Neural progenitor cell (in vitro differentiated cells): ENCODE measurements at regions not wholly inside any gene's neighbourhood (a gene's known extent, or its start where the extent isn't known, plus 50 kb on each side); places are given as distances from the start of the nearest gene placed in this dataset.

Source experiments
- DNase-seq: peaks from one replicate; pipeline ENCODE4 v3.0.0-alpha.2; 2016; ENCODE audit warnings: low spot score
- H2AFZ ChIP-seq: fragments of 200-600 bp; sonication (generic); replicated peaks from 2 replicates; pipeline ENCODE4 v1.6.1; 2016; ENCODE audit warnings: antibody characterized with exemption
- H3F3A ChIP-seq: fragments of 200-600 bp; sonication (generic); 2 replicates; pipeline ENCODE4 v1.6.1; 2016; ENCODE audit warnings: antibody characterized with exemption, low read depth
- H3K27ac ChIP-seq: fragments of 200-600 bp; sonication (generic); 2 replicates; pipeline ENCODE4 v1.5.1; 2016; ENCODE audit warnings: mild to moderate bottlenecking
- H3K27me3 ChIP-seq: fragments of 200-600 bp; sonication (generic); 2 replicates; pipeline ENCODE4 v1.6.1; 2016; ENCODE audit warnings: mild to moderate bottlenecking, moderate library complexity
- H3K36me3 ChIP-seq: fragments of 200-600 bp; sonication (generic); 2 replicates; pipeline ENCODE4 v1.5.1; 2016
- H3K4me1 ChIP-seq: fragments of 200-600 bp; sonication (generic); 2 replicates; pipeline ENCODE4 v1.6.1; 2016; ENCODE audit warnings: mixed run types
- H3K4me2 ChIP-seq: fragments of 200-600 bp; sonication (generic); 2 replicates; pipeline ENCODE4 v1.6.1; 2016
- H3K4me3 ChIP-seq: fragments of 200-600 bp; sonication (generic); 2 replicates; pipeline ENCODE4 v1.5.1; 2016
- H3K79me2 ChIP-seq: fragments of 200-600 bp; sonication (generic); 2 replicates; pipeline ENCODE4 v1.6.1; 2016; ENCODE audit warnings: low read depth
- H3K9ac ChIP-seq: fragments of 200-600 bp; sonication (generic); 2 replicates; pipeline ENCODE4 v1.6.1; 2016
- H3K9me3 ChIP-seq: fragments of 200-600 bp; sonication (generic); 2 replicates; pipeline ENCODE4 v1.5.1; 2016; ENCODE audit warnings: low read depth
- H4K20me1 ChIP-seq: fragments of 200-600 bp; sonication (generic); 2 replicates; pipeline ENCODE4 v1.6.1; 2016; ENCODE audit warnings: low read depth
- H3K27ac Mint-ChIP-seq: 3 replicates; pipeline ENCODE4 v1.8.0; 2021; ENCODE audit warnings: mixed read lengths
- H3K27me3 Mint-ChIP-seq: 2 replicates; pipeline ENCODE4 v1.8.0; 2022; ENCODE audit warnings: low read depth, mild to moderate bottlenecking, inconsistent platforms, moderate library complexity, mixed read lengths; ENCODE audit not compliant: insufficient read depth
- H3K36me3 Mint-ChIP-seq: 3 replicates; pipeline ENCODE4 v1.8.0; 2021; ENCODE audit warnings: mixed read lengths
- H3K4me1 Mint-ChIP-seq: 3 replicates; pipeline ENCODE4 v1.8.0; 2021; ENCODE audit warnings: mixed read lengths
- H3K4me3 Mint-ChIP-seq: 3 replicates; pipeline ENCODE4 v1.8.0; 2021; ENCODE audit warnings: mild to moderate bottlenecking, moderate library complexity, mixed read lengths
- H3K9me3 Mint-ChIP-seq: 3 replicates; pipeline ENCODE4 v1.8.0; 2020; ENCODE audit warnings: mixed read lengths
- EZH2 ChIP-seq: fragments of 200-600 bp; sonication (generic); IDR thresholded peaks from 2 replicates; pipeline ENCODE4 v1.6.1; 2017; ENCODE audit warnings: antibody characterized with exemption, mild to moderate bottlenecking, moderate library complexity
- EZH2phosphoT487 ChIP-seq: fragments of 200-600 bp; sonication (generic); IDR thresholded peaks from 2 replicates; pipeline ENCODE4 v1.6.1; 2017; ENCODE audit warnings: antibody characterized with exemption
- TF ChIP-seq, protein P1 (sequence below): fragments of 200-600 bp; sonication (generic); IDR thresholded peaks from 2 replicates; pipeline ENCODE4 v1.5.1; 2017; ENCODE audit warnings: antibody characterized with exemption, mild to moderate bottlenecking

DNA sequence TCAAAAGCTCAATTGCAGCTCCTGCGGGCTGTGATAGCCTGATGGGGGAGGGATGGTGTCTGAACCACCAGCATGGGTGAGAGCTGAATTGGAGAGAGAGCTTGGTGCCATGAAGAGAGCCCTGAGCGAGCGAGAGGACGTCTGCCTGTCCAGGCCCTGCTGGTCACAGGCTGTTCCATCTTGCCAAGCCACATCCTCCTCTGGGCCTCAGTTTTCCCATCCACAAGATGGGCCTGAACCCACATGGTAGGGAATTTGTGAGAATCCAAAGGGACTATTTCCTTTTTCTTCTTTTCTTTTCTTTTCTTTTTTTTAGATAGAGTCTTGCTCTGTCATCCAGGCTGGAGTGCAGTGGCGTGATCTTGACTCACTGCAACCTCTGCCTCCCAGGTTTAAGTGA lies 276.4 kb downstream of the VRK1 start:
- H3K4me2 ChIP-seq = no peak overlapping the region
- H3K27ac ChIP-seq = no peak overlapping the region
- Mint-ChIP-seq H3K36me3 (no peaks in the 10 kb centered on the region), H3K27ac (no peak overlapping the region), H3K27me3 (peaks cover 15% of the 10 kb centered on the region), H3K9me3 (no peaks in the 10 kb centered on the region), H3K4me1 (peaks cover 30% of the 10 kb centered on the region), H3K4me3 (no peak overlapping the region)
- H3K9me3 ChIP-seq = no peaks in the 10 kb centered on the region
- H2AFZ ChIP-seq = no peak overlapping the region
- no peaks in the 10 kb centered on the region for H3K27me3 ChIP-seq
- H4K20me1 ChIP-seq = no peaks in the 10 kb centered on the region
- TF ChIP-seq EZH2 = no peak
- no peak for TF ChIP-seq EZH2phosphoT487
- TF ChIP-seq, protein P1, sequence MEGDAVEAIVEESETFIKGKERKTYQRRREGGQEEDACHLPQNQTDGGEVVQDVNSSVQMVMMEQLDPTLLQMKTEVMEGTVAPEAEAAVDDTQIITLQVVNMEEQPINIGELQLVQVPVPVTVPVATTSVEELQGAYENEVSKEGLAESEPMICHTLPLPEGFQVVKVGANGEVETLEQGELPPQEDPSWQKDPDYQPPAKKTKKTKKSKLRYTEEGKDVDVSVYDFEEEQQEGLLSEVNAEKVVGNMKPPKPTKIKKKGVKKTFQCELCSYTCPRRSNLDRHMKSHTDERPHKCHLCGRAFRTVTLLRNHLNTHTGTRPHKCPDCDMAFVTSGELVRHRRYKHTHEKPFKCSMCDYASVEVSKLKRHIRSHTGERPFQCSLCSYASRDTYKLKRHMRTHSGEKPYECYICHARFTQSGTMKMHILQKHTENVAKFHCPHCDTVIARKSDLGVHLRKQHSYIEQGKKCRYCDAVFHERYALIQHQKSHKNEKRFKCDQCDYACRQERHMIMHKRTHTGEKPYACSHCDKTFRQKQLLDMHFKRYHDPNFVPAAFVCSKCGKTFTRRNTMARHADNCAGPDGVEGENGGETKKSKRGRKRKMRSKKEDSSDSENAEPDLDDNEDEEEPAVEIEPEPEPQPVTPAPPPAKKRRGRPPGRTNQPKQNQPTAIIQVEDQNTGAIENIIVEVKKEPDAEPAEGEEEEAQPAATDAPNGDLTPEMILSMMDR = no peak
- DNase-seq = no peak
- peaks cover 10% of the 10 kb centered on the region for H3F3A ChIP-seq
- no peak overlapping the region for H3K4me3 ChIP-seq
- peaks cover 22% of the 10 kb centered on the region for H3K4me1 ChIP-seq
- no peaks in the 10 kb centered on the region for H3K79me2 ChIP-seq
- no peaks in the 10 kb centered on the region for H3K36me3 ChIP-seq
- no peak overlapping the region for H3K9ac ChIP-seq

DNA sequence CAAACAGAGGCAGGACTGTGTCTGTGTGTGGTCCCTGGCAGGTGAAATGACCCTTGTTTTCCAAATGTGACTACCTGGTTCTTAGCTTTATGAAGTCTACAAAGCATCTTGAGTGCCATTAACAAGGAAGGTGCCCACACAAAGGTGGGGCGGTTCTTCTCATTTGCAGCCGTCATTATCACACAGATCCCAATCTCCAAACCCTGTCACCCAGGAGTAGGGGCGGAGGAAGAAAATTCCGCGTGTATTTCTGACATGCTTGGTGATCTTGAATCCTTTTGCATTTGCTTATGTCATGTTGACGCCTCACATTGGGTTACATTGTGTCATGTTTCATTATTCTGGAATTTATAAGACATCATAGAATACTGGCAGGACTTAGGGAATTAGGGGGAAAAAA lies 277.3 kb downstream of the VRK1 start:
- Histone ChIP-seq H3F3A (peaks cover 10% of the 10 kb centered on the region), H3K79me2 (no peaks in the 10 kb centered on the region), H3K27ac (no peak overlapping the region), H2AFZ (no peak overlapping the region), H3K27me3 (no peaks in the 10 kb centered on the region), H3K4me2 (no peak overlapping the region), H3K9me3 (no peaks in the 10 kb centered on the region), H3K9ac (no peak overlapping the region), H3K36me3 (no peaks in the 10 kb centered on the region), H3K4me3 (no peak overlapping the region), H3K4me1 (peaks cover 22% of the 10 kb centered on the region), H4K20me1 (no peaks in the 10 kb centered on the region)
- TF ChIP-seq, protein P1 = no peak
- TF ChIP-seq EZH2phosphoT487 (no peak), EZH2 (no peak)
- DNase-seq = no peak
- Mint-ChIP-seq H3K36me3 (no peaks in the 10 kb centered on the region), H3K9me3 (no peaks in the 10 kb centered on the region), H3K4me1 (peaks cover 30% of the 10 kb centered on the region), H3K27ac (no peak overlapping the region), H3K27me3 (peaks cover 15% of the 10 kb centered on the region), H3K4me3 (no peak overlapping the region)

DNA sequence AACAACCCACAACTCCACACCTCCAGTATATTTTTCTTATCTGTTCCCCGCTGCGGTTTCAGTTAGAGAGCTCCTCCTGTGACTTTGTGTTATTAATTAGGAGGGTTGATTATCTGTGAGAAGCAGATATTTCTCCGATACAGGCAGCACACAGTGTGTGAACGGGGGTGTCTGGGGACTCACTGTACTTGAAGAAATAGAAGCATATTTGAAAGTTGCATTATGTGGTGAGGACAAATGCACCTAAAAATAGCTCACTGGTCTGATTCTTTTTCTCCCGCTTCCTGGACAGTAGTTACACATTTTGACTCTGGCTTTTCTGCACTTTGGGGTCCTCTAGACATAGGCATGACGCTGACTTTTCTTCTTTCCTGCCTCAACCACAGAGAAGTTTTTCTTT lies 277.7 kb downstream of the VRK1 start:
- H3K9me3 ChIP-seq = no peaks in the 10 kb centered on the region
- peaks cover 10% of the 10 kb centered on the region for H3F3A ChIP-seq
- no peaks in the 10 kb centered on the region for H3K9me3 Mint-ChIP-seq
- H3K79me2 ChIP-seq = no peaks in the 10 kb centered on the region
- H3K4me1 Mint-ChIP-seq = peaks cover 30% of the 10 kb centered on the region
- no peaks in the 10 kb centered on the region for H3K36me3 ChIP-seq
- no peak for DNase-seq
- TF ChIP-seq, protein P1 = no peak
- TF ChIP-seq EZH2 = no peak
- TF ChIP-seq EZH2phosphoT487 = no peak
- peaks cover 22% of the 10 kb centered on the region for H3K4me1 ChIP-seq
- no peak overlapping the region for H3K4me3 Mint-ChIP-seq
- H3K9ac ChIP-seq = no peak overlapping the region
- no peak overlapping the region for H3K4me2 ChIP-seq
- no peaks in the 10 kb centered on the region for H4K20me1 ChIP-seq
- no peak overlapping the region for H3K27ac Mint-ChIP-seq
- no peaks in the 10 kb centered on the region for H3K36me3 Mint-ChIP-seq
- no peak overlapping the region for H3K4me3 ChIP-seq
- H2AFZ ChIP-seq = no peak overlapping the region
- no peak overlapping the region for H3K27ac ChIP-seq
- peaks cover 15% of the 10 kb centered on the region for H3K27me3 Mint-ChIP-seq
- H3K27me3 ChIP-seq = no peaks in the 10 kb centered on the region

DNA sequence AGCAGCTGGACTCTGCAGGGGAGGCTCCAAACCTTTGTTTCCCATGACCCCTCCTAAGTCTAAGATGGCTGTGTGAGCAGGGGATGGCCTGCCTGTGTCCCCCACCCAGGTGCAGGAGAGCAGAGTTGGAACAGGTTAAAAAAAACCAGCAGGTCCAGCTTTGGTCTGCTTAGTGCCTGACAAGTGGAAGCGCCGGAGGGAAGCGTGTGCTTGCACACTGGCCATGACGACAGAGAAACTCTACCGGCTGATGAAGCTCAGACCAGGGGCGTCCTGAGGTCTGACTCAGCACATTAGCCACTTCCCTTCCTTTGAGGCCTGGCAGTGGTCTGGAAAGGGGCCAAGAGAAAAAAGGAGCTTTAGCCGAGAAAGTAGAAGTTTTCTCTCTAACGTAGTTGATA lies 280.1 kb downstream of the VRK1 start:
- TF ChIP-seq EZH2phosphoT487 (no peak), EZH2 (no peak)
- TF ChIP-seq, protein P1 = no peak
- Histone ChIP-seq H3K27ac (no peak overlapping the region), H3K4me1 (peaks cover 12% of the 10 kb centered on the region), H4K20me1 (no peaks in the 10 kb centered on the region), H3F3A (peaks cover 10% of the 10 kb centered on the region), H3K79me2 (no peaks in the 10 kb centered on the region), H3K4me2 (peak overlapping the region; percentile 34), H2AFZ (peak overlapping the region; percentile 44), H3K27me3 (no peaks in the 10 kb centered on the region), H3K36me3 (no peaks in the 10 kb centered on the region), H3K9ac (no peak overlapping the region), H3K9me3 (no peaks in the 10 kb centered on the region), H3K4me3 (no peak overlapping the region)
- peak overlapping the region; percentile 79 for H3K27ac Mint-ChIP-seq
- no peaks in the 10 kb centered on the region for H3K36me3 Mint-ChIP-seq
- H3K27me3 Mint-ChIP-seq = peaks cover 7% of the 10 kb centered on the region
- H3K9me3 Mint-ChIP-seq = no peaks in the 10 kb centered on the region
- peaks cover 23% of the 10 kb centered on the region for H3K4me1 Mint-ChIP-seq
- DNase-seq = peak; percentile 53
- no peak overlapping the region for H3K4me3 Mint-ChIP-seq
